ENCODE measurements at regions not wholly inside any gene's neighbourhood (a gene's known extent, or its start where the extent isn't known, plus 50 kb on each side); places are given as distances from the start of the nearest gene placed in this dataset.

DNA sequence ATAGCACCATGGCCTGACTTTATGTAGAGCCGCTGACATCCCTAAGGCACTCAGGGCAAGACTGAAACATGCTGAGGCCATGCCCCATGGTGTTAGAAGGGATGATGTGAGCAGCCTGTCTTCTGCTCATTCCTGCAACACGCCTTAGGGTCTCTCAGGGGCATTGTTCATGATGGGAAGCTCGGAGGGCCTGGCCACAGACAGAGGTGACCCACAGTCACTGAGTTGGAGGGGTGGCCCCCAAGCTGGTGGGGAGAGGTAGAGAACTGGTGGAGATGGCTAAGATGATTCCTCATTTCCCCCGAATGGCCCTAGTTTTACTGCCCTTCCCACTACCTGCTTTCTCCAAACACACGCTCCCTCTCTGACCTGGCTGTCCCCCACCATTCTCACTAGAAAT is 135.2 kb downstream of the BARX1 start:
- Mint-ChIP-seq H3K27ac (no peak overlapping the region), H3K36me3 (no peaks in the 10 kb centered on the region), H3K27me3 (ENCODE audit: low read depth in 3 of 3) (peaks cover 1 to 14% (median 4%) of the 10 kb centered on the region in 3 donors), H3K4me1 (no peaks in the 10 kb centered on the region), H3K9me3 (no peaks in the 10 kb centered on the region), H3K4me3 (no peak overlapping the region)
- DNase-seq = no peak

DNA sequence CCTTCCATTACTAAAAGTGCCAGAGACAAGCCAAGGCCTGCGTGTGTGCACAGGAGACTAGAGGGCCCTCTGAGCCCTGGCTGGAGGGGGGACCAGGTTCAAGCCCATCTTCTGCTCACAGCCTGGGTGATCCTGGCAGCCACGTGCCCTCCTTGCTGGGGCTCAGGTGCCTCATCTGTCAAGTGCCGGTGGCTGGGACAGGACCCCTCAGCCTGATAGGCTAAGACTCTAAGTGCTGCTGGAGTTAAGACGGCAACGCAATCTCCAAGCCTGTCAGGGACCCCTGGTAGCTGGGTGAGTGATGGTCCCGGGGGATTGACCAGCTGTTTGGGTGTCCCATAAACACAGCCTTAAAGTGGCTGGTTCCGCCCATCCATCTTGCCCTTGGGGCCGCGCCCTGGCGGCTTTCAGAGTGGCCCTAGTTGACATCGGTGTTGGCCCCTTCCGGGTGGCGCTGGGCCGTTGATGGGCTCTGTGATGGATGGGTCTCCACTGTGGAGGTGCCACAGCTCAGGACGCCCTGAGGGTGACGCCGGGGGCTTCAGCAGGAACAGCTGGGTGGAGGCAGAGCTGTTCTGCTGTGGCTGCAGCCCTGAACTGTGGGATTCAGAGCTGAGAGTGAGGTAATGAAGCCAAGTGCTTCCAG is 136.2 kb downstream of the BARX1 start:
- no peaks in the 10 kb centered on the region for H3K4me1 Mint-ChIP-seq
- H3K4me3 Mint-ChIP-seq = no peak overlapping the region
- no peak overlapping the region for H3K27ac Mint-ChIP-seq
- H3K9me3 Mint-ChIP-seq = no peaks in the 10 kb centered on the region
- no peaks in the 10 kb centered on the region for H3K36me3 Mint-ChIP-seq
- no peak for DNase-seq
- H3K27me3 Mint-ChIP-seq (ENCODE audit: low read depth in 3 of 3) = peaks cover 2 to 16% (median 6%) of the 10 kb centered on the region in 3 donors

DNA sequence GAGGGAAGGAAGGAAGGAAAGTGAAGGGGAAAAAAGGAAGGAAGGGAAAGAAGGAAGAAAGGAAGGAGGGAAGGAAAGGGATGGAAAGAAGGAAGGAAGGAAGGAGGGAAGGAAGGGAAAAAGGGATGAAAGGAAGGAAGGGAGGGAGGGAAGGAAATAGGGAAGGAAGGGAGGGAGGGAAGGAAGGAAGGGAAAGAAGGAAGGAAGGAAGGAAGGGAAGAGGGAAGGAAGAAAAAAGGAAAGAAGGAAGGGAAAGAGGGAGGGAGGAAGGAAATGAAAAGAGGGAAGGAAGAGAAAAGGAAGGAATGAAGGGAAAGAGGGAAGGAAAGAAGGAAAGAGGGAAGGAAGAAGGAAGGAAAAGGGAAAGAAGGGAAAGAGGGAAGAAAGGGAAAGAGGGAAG is 136.9 kb downstream of the BARX1 start:
- Mint-ChIP-seq H3K27me3 (ENCODE audit: low read depth in 3 of 3) (peaks cover 3 to 20% (median 5%) of the 10 kb centered on the region in 3 donors), H3K36me3 (no peaks in the 10 kb centered on the region), H3K4me3 (no peak overlapping the region), H3K4me1 (no peaks in the 10 kb centered on the region), H3K27ac (no peak overlapping the region), H3K9me3 (no peaks in the 10 kb centered on the region)
- DNase-seq = no peak

DNA sequence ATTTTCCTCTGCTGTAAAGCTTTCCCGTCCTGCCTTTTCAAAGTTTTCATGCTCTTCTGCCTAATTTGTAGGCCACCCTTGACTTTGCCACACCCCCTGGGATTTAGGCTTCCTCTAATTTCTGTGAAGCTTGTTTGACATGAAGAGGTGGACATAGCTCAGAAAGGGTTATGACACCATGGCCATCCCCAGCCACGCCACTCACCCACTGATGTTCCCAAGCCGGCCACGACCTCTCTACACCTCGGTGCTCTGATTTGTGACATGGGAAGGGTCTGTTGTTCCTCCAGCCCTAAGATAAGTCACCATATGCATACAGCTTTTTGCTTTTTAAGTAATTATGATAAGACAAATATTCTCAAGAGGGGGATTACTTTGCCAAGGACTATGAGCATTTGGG is 139.5 kb downstream of the BARX1 start:
- no peaks in the 10 kb centered on the region for H3K36me3 Mint-ChIP-seq
- no peaks in the 10 kb centered on the region for H3K9me3 Mint-ChIP-seq
- no peaks in the 10 kb centered on the region for H3K4me1 Mint-ChIP-seq
- peaks cover 3 to 12% (median 5%) of the 10 kb centered on the region in 3 donors for H3K27me3 Mint-ChIP-seq (ENCODE audit: low read depth in 3 of 3)
- H3K27ac Mint-ChIP-seq = no peak overlapping the region
- no peak for DNase-seq
- no peak overlapping the region for H3K4me3 Mint-ChIP-seq

DNA sequence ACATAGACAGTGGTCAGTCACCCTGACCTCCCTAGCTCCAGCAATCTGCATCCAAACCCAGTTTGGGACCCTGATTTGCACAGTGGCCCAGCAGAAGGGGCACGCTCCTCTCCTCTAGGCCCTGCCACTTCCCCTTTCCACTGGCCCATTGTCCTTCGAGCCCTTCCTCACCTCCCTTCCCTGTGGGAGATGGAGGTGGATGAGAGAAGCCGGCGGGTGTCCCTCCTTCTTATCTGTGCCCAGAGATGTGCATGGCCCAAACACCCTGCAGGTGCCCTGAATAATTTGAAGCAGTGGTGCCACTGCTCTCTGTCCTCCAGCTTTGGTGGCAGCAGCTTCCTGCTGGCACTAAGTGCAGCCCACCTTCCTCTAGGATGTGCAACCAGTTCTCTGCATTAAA is 140.0 kb downstream of the BARX1 start:
- H3K27ac Mint-ChIP-seq = no peak overlapping the region
- H3K4me1 Mint-ChIP-seq = no peaks in the 10 kb centered on the region
- no peaks in the 10 kb centered on the region for H3K36me3 Mint-ChIP-seq
- no peak overlapping the region for H3K4me3 Mint-ChIP-seq
- H3K9me3 Mint-ChIP-seq = no peaks in the 10 kb centered on the region
- no peak for DNase-seq
- H3K27me3 Mint-ChIP-seq (ENCODE audit: low read depth in 3 of 3) = peaks cover 3 to 9% (median 5%) of the 10 kb centered on the region in 3 donors

DNA sequence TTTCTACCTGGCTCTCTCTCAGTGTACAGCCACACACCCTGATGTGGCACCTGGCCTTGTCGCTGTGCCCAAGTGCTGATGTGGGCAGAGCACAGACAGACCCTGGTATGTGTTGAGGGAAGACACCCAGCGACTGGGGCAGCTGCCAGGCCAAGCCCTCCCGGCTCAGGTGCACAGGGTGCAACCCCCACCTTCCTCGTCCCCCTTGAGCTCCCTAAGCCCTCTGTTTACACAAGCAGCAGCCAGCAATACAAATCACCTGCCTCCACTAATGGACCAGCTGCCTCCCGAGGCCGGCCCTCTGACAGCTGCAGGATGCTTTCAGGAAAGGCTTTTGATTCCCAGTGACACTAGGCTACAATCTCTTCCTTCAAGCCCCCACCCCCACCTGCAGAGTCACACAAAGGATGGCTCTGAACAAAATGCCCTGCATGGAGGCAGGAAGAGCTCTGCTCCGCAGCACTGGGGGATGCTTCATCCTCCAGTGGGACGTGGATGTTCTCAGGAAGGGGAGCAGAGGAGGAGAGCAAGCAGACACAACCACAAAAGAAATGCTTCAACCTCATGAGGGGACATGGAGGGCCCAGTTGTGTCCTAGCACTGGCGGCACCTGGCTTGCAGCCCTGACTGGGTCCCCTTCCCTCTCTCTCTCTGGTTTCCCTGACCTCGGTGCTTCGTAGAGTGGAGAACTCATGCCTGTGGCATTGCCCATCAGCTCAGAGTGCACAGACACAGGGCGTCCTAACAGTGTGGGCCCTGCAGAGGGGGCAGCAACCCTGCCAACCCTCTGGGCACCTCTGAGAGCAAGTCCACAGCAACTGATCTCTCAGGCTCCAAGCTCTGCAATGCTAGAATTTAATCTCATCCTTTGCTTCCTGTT is 140.8 kb downstream of the BARX1 start:
- H3K9me3 Mint-ChIP-seq = no peaks in the 10 kb centered on the region
- H3K4me1 Mint-ChIP-seq = no peaks in the 10 kb centered on the region
- H3K27me3 Mint-ChIP-seq (ENCODE audit: low read depth in 3 of 3) = peaks cover 4 to 9% (median 5%) of the 10 kb centered on the region in 3 donors
- no peak for DNase-seq
- no peaks in the 10 kb centered on the region for H3K36me3 Mint-ChIP-seq
- no peak overlapping the region for H3K4me3 Mint-ChIP-seq
- H3K27ac Mint-ChIP-seq = no peak overlapping the region

DNA sequence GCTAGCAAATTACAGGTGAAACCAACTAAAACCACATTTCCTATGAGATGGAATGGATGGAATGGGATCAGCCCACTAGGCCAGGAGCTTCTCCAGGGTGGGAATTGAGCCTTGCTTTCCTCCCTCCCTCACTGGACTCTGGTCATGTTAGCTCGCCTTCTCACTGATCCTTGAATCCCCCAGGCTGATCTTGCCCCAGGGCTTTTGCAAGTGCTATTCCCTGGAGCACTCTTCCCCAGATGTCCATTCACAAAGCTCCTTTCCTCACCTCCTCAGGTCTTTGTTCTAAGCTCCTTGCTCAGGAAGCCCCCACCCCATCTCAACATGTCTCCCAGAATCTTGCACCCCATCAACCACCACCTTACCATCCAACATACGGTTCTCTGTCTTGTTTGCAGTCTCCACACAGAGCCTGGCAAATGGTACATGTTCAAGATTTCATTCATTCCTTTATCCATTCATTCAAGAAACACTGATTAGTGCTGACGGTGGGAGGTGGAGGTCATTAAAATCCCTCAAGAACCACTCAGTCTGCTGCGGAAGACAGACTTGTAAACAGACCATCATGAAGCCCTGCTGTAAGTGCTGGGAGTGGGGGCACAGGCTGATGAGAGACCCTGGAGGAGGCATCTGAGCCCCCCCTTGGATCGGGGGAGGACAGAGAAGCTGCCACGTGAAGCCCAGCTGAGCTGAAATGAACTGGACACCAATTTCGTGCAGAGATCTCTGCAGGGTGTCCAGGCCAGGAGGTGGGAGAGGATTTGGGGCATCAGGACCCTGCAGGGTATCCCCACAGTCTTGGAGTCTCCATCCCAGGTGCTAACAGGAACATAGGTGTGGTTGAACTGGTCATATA is 141.7 kb downstream of the BARX1 start:
- Mint-ChIP-seq H3K9me3 (no peaks in the 10 kb centered on the region), H3K4me3 (no peak overlapping the region), H3K4me1 (no peaks in the 10 kb centered on the region), H3K27me3 (ENCODE audit: low read depth in 3 of 3) (peaks cover 4 to 9% (median 7%) of the 10 kb centered on the region in 3 donors), H3K36me3 (no peaks in the 10 kb centered on the region), H3K27ac (no peak overlapping the region)
- no peak for DNase-seq

DNA sequence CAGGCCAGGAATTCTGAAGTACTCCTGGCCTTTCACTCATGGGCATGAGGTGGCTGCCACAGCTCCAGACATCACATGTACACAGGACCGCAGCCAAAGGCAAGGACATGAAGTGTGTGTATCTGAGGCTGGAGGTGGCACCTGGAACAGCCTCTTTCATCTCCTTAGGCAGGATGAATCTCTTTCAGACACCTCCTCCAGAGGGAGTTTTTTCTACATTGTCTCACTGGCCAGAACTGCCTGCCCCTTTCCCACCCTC is 142.8 kb downstream of the BARX1 start:
- no peaks in the 10 kb centered on the region for H3K4me1 Mint-ChIP-seq
- H3K36me3 Mint-ChIP-seq = no peaks in the 10 kb centered on the region
- H3K9me3 Mint-ChIP-seq = no peaks in the 10 kb centered on the region
- DNase-seq = no peak
- peaks cover 4 to 7% (median 6%) of the 10 kb centered on the region in 3 donors for H3K27me3 Mint-ChIP-seq (ENCODE audit: low read depth in 3 of 3)
- H3K4me3 Mint-ChIP-seq = no peak overlapping the region
- no peak overlapping the region for H3K27ac Mint-ChIP-seq

DNA sequence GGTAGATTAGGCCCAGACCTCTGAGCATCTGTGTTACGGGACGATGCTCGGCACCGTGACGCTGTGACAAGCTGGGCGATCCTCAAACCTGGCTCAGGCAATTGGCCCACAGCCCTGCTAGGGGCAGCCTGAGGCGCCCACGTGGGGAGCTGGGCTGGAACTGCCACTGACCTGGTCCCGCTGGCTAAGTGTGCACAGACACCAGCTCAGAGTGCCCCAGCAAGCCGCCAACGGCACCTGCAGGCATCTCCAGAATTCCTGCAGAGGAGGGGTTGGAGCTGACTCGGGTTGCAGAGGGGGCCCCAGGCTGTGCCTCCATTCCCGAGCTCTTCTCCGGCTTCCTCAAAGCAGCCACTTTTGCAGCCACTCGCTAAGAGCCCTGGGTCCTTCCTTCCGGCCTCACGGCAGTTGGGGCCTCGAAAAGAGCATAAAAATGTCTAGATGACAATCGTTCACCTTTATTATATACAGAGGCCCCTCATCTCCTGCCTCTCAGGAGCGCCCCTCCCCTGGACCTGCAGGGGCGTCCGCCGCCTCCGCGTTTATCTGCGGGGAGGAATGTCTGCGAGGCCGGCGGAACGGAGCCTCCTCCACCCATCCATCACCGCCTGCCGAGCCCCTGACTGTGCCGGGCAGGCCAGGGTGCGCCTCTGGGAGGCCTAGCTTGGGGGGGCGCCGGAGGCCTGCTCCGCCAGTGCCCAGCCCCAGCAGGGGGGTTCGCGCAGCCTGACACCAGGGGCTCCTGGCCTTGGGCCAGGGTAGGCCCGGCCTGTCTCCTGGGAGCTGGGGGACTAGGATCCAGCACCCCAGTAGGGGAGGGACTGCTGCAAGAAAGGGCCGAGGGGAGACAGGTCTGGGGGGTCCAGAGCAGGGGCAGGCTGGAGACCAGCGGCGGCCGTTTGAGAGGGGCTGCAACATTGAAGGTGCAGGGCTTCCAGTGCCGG is 144.9 kb downstream of the BARX1 start:
- peaks cover 4 to 7% (median 6%) of the 10 kb centered on the region in 3 donors for H3K27me3 Mint-ChIP-seq (ENCODE audit: low read depth in 3 of 3)
- no peak for DNase-seq
- no peaks in the 10 kb centered on the region for H3K4me1 Mint-ChIP-seq
- no peaks in the 10 kb centered on the region for H3K36me3 Mint-ChIP-seq
- H3K4me3 Mint-ChIP-seq = no peak overlapping the region
- H3K9me3 Mint-ChIP-seq = peaks cover 0 to 2% (median 0%) of the 10 kb centered on the region in 6 donors
- H3K27ac Mint-ChIP-seq = no peak overlapping the region

DNA sequence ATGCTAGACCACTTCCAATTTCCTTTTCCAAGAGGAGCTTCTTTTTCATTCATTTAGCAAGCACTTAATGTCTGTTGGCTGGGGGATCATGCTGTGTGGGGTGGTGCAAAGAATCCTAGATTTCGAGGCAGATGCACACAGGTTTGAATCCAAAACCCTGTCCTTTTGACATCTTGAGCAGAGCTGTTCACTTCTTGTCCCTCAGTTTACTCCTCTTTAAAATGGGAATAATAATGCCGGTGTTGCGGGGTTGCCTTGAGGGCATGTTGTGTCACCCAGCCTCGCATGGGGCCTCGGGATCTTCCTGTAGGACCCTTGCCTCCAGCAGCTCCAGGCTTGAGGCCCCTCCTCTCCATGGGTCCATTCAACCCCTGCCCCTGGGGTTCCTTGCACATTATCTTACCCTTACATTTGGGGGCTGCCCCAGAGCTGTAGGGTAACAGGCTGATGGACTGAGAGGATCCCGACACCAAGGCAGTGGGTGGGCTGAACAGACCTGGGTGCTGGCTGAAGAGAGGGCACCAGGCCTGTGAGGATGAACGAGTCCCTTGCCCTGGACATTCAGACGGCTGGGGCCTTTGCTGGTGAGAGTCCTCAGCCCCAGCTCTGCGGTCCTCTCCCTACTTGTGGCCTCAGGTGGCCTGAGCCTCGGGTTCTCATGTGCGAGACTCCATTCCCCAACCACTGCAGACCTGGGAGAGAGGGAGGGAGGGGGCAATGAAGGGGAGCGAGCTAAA is 145.8 kb downstream of the BARX1 start:
- DNase-seq = no peak
- H3K9me3 Mint-ChIP-seq = peaks cover 0 to 4% (median 0%) of the 10 kb centered on the region in 6 donors
- H3K27me3 Mint-ChIP-seq (ENCODE audit: low read depth in 3 of 3) = peaks cover 4 to 8% (median 7%) of the 10 kb centered on the region in 3 donors
- H3K36me3 Mint-ChIP-seq = no peaks in the 10 kb centered on the region
- no peaks in the 10 kb centered on the region for H3K4me1 Mint-ChIP-seq
- no peak overlapping the region for H3K27ac Mint-ChIP-seq
- no peak overlapping the region for H3K4me3 Mint-ChIP-seq

DNA sequence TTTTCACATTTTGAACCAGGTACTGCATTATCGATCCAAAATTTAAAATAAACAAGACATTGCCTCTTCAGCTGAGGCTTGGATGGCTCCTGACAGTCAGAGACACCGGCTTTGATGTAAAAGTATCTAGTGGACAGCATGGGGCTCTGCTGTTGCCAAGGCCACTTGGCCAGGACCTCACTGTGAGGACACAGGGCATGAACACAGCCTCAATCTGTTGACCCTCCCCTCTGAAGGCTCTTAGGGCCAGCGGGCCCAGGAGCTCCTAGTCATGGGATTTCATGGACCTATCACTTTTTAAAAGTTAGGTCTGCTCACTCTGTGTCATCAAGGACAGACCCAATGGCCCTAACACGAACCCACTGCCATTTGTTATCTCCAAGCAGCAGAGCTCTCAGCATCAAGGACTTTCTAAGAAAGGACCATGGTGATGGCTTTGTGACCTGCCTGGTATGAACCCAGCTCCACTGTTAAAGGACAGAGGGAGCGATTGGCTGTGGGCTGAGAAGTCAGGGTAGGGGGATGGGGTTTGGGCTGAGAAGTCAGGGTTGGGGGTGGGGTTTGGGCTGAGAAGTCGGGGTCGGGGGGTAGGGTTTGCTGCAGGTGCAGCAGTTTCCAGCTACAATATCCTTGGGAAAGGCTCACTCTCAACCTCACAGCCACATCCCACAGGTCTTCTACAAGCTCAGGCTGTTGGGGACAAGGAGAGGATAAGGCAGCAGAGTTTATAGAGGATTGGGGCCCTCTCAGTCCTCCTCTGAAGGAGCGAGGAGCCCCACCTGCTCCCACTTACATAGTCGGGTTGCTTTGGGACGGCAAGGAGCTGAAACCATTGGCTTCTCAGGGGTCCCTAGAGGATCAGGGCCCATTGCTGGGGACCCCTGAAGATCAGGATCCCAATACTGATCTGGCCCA is 146.8 kb downstream of the BARX1 start:
- peaks cover 3 to 6% (median 5%) of the 10 kb centered on the region in 3 donors for H3K27me3 Mint-ChIP-seq (ENCODE audit: low read depth in 3 of 3)
- H3K4me1 Mint-ChIP-seq = no peaks in the 10 kb centered on the region
- no peak for DNase-seq
- H3K9me3 Mint-ChIP-seq = peaks cover 0 to 4% (median 0%) of the 10 kb centered on the region in 6 donors
- H3K27ac Mint-ChIP-seq = no peak overlapping the region
- H3K36me3 Mint-ChIP-seq = no peaks in the 10 kb centered on the region
- H3K4me3 Mint-ChIP-seq = no peak overlapping the region
